Stimulated activated CD4-positive, alpha-beta T cell treated with anti-CD3 and anti-CD28 coated beads, Interleukin-1b, Interleukin-23, amount 100 ng/mL, for 24 hours (primary cell): ENCODE measurements at regions not wholly inside any gene's neighbourhood (a gene's known extent, or its start where the extent isn't known, plus 50 kb on each side); places are given as distances from the start of the nearest gene placed in this dataset.

Source experiments
- DNase-seq, 4 experiments: peaks; one replicate each; pipeline ENCODE4 v3.0.0-alpha.2; 2020; ENCODE audit warnings: low read depth in 4 of 4, low spot score in 1 of 4

- no peak for DNase-seq
These were observed 52.0 kb upstream of the RPL11 start for GRCh38 chr1:23639460-23640095.

- DNase-seq = no peak
These were observed 52.8 kb upstream of the RPL11 start for GRCh38 chr1:23638786-23639241.

- no peak for DNase-seq
These were observed 53.4 kb upstream of the RPL11 start for GRCh38 chr1:23638188-23638619.

- no peak for DNase-seq
These were observed 55.6 kb upstream of the RPL11 start for GRCh38 chr1:23636009-23636408.

- no peak for DNase-seq
These were observed 56.6 kb upstream of the RPL11 start for GRCh38 chr1:23634840-23635651.

- no peak for DNase-seq
These were observed 57.1 kb upstream of the RPL11 start for GRCh38 chr1:23634518-23634839.

- no peak for DNase-seq
These were observed 59.0 kb upstream of the RPL11 start for GRCh38 chr1:23632479-23633160.

- no peak for DNase-seq
These were observed 61.8 kb upstream of the RPL11 start for GRCh38 chr1:23629708-23630290.

- DNase-seq = no peak
These were observed 62.6 kb upstream of the RPL11 start for GRCh38 chr1:23628951-23629387.

GRCh38 chr1:23627069-23627735, 64.4 kb upstream of the RPL11 start:
- no peak for DNase-seq

GRCh38 chr1:23625929-23626535, 65.6 kb upstream of the RPL11 start:
- no peak for DNase-seq

GRCh38 chr1:23625459-23625858, 66.1 kb upstream of the RPL11 start:
- no peak for DNase-seq

- DNase-seq = peak in 1 of 4 experiments; percentile 57
These were observed 65.1 kb upstream of the ID3 start for GRCh38 chr1:23624440-23624839.

GRCh38 chr1:23622284-23622683, 63.0 kb upstream of the ID3 start:
- no peak for DNase-seq

GRCh38 chr1:23620605-23621004, 61.3 kb upstream of the ID3 start:
- DNase-seq = no peak

- peak in 3 of 4 experiments; percentile 36 to 68 (median 50) for DNase-seq
These were observed 60.2 kb upstream of the ID3 start for GRCh38 chr1:23619299-23620188.

GRCh38 chr1:23618586-23619083, 59.3 kb upstream of the ID3 start:
- no peak for DNase-seq

GRCh38 chr1:23617084-23617521, 57.8 kb upstream of the ID3 start:
- no peak for DNase-seq

GRCh38 chr1:23616292-23616824, 57.1 kb upstream of the ID3 start:
- DNase-seq = no peak
